EL (cell line): ENCODE measurements at regions not wholly inside any gene's neighbourhood (a gene's known extent, or its start where the extent isn't known, plus 50 kb on each side); places are given as distances from the start of the nearest gene placed in this dataset.
"Not testable (repeated sequence)": the region's sequence is repeated elsewhere in the genome, so short reads cannot be mapped to it uniquely, and the experiment has no call there.

Source experiments
- DNase-seq: peaks from one replicate; pipeline ENCODE4 v3.0.0-alpha.2; 2016

GRCh38 chr9:720239-720881 is 121.1 kb upstream of the DMRT1 start:
- DNase-seq, result no peak

DNA sequence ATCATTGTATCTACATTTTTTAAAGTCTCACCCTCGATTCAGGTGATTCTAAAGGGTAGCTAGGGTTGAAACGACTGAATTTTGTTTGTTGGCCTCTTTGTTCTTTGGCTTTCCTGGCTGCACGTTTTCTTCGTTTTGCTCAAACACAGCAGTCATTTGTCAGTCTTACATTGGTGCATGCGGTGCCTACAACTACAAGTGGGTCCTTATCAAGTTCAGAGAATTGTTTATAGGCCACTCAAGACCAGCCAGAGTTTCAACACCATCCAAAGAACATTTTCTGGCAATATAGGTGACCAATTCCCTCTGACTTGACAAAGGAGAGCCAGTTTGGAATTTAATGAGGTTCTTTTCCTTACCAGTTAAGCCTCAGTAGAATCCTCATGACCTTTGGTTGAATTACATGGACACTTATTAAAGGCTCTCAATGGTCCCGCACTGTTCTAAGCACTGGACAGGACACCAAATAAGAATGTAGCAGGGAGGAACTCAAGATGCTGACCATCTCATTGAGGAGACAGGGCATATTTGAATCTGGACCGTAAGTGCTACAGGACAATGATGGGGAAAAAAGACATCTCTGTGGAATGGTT is 119.0 kb upstream of the DMRT1 start:
- no peak for DNase-seq

- not testable (repeated sequence) for DNase-seq
These were observed 117.0 kb upstream of the DMRT1 start for GRCh38 chr9:724461-724860.

- no peak for DNase-seq
These were observed 115.5 kb upstream of the DMRT1 start for GRCh38 chr9:726005-726404.

DNA sequence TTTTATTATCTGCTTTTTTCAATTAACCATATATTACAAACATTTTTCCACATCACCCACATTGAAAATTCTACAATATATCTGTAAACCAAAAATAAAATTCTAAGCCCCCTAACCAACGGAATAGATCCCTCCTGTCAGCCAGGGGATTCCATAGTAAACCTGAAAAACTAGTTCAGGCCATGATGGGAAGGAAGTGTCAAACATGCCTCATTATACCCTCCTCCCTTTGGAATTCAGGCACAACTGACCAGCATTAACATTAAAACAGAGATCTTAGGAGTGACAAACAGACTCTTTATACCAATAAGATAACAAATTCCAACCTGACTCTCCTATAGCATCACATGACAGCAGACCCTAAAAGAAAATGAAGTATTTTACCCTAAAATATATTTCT is 113.7 kb upstream of the DMRT1 start:
- DNase-seq, result no peak

DNA sequence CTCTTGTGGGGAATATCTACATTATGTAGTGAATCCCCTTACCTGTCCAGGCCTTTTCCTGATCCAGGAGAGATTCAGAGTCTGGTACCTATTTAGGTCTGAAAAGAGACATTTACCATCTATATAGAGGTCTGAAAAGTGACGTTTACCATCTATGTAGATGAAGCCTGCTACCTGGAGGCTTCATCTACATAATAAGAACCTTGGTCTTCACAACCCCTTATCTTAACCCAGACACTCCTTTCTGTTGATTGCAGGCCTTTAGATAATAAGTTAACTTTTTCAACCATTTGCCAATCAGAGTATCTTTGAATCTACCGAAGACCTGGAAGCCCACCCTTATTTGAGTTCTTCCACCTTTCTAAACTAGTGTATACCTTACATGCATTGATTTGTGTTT is 113.0 kb upstream of the DMRT1 start:
- DNase-seq, result no peak

- no peak for DNase-seq
These were observed 110.0 kb upstream of the DMRT1 start for GRCh38 chr9:731474-731873.

DNA sequence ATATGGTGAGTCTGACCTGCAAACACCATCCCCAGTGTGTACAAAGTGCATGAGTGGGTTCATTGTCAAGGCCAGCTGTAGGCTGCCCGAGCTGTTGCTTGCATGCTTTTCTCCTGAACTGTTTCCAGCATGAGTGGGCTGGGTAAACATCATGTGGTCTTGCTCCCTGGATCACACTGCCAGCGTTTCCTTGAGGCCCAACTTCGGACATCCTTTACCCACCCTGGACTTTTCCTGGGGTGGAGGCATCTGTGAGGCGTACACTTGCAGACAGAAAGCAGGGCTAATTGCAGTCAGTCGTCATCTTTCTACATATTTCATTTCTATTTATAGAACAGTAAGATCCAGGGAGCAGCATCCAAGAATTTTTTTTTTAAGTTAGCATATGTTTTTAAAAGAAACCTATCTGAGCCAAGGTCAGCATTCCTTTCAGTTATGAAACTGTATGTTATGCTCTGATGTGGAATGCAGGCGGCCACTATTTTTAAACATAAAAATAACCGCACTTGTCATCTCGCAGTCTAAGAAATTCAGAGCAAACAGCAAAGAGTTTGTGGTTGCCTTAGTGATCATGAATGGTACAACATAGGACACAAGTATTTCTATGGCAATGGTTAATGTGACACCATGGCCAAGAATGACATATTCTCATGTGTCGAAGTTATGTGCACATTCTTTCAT is 106.5 kb upstream of the DMRT1 start:
- DNase-seq, result peak; percentile 95

GRCh38 chr9:737400-738120 is 103.9 kb upstream of the DMRT1 start:
- no peak for DNase-seq

DNA sequence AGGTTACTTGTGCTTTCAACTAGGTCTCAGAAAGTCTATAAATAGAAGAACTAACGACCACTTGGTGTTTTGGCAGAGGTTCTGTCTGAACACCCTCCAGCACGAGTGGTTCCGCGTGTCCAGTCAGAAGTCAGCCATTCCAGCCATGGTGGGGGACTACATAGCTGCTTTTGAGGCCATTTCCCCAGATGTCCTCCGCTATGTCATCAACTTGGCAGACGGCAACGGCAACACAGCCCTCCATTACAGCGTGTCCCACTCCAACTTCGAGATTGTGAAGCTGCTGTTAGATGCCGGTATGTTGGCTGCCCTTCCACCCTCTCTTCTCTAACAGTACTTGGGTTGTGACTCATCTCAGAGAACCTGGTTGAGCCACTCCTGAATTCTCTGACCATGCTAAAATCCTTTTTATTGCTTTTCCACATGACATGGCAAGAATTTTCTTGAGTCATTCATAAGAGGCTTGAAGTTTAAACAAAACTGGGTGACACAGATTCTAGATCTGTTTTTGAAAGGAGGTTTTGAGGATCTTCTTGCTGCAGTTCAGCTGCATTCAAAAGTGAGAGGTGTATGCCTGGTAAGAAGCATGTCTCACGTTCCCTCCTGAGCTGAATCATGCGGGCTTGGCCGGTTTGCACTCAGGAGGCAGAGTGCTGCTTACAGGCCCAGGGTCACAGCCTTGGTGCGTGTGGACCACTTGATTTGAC is 103.1 kb upstream of the DMRT1 start:
- DNase-seq, result peak; percentile 95

DNA sequence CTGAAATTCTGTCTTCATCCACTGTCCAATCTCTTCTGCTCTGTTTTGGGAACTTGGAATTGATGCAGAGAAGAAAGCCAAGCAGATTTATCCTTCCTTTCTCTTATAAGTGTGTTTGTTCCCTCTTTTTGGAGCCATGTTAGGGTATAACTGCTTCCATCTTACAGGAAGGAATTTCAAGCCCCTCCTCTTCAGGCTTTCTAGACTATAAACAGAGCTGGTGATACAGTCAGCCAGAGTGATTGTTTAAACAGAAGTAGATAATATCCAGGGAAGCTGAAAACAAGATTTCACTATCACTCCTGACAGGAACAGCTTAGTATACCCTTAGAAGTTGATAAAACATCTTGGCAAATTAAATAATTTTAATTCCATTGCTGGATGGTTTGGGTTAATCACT is 102.1 kb upstream of the DMRT1 start:
- no peak for DNase-seq

DNA sequence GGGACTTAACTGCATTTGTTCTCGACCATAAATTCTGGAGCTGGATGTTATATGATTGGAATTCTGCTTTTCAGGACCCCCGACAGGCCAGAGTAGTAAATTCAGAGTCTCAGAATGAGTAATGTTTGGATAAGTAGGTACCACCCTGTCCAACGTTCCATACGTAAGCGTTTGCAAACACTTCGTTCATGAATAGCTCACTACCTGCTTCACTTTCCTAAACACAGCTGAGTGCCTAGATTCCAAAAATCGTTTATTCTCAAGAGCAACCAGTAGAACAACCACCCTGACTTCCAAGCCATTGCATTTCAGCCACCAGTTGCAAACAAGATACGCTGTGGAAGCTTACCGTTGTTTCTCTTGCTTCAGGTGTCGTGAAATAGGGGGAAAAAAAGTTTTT is 101.3 kb upstream of the DMRT1 start:
- DNase-seq, result no peak

DNA sequence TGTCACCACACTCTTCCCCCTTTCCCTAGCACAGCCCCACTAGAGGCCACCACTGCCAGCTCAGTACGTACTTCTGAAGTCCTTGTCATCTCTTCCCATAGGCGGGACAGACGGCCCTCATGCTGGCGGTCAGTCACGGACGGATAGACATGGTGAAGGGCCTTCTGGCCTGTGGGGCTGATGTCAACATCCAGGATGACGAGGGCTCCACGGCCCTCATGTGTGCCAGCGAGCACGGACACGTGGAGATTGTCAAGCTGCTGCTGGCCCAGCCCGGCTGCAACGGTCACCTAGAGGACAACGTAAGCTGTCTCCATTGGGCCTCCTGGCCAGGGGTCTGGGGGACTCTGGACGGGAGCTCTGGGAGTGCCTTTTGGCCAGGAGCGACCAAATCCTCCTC is 99.4 kb upstream of the DMRT1 start:
- no peak for DNase-seq

GRCh38 chr9:742914-743589 is 98.4 kb upstream of the DMRT1 start:
- DNase-seq, result no peak

- no peak for DNase-seq
These were observed 97.3 kb upstream of the DMRT1 start for GRCh38 chr9:744046-744712.

DNA sequence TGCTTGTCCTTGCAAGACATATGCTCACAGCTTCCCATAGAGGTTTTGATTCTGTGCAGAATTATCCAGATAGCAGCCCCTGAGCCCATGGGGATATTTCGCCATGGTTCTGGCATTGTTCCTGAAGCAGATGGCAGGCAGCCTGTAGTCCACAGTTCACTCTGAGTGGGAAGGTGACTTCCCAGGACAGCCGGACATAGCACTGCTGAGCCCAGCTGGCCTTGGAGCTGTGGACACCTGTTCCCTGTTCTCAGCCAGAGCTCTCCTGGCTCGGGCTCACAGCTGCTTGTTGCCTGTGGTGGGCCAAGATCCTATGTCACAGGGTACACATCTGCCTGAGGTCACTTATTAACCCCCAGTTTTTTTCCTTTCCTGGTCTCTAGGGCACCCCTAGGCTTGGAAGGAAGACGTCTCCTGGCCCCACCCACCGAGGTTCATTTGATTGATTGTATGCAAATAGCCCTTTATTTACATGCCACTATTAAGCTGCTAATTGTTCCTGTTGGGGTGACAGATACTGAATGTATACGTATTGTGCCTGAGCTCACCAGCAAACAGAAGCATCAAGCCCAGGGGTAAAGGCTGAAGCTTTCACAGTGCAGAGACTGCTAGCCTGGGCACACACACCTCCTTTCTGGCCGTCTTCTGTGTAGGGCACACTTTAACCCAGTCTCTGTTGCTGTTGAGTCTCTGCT is 96.6 kb upstream of the DMRT1 start:
- no peak for DNase-seq

- DNase-seq, result no peak
These were observed 95.6 kb upstream of the DMRT1 start for GRCh38 chr9:745761-746380.

DNA sequence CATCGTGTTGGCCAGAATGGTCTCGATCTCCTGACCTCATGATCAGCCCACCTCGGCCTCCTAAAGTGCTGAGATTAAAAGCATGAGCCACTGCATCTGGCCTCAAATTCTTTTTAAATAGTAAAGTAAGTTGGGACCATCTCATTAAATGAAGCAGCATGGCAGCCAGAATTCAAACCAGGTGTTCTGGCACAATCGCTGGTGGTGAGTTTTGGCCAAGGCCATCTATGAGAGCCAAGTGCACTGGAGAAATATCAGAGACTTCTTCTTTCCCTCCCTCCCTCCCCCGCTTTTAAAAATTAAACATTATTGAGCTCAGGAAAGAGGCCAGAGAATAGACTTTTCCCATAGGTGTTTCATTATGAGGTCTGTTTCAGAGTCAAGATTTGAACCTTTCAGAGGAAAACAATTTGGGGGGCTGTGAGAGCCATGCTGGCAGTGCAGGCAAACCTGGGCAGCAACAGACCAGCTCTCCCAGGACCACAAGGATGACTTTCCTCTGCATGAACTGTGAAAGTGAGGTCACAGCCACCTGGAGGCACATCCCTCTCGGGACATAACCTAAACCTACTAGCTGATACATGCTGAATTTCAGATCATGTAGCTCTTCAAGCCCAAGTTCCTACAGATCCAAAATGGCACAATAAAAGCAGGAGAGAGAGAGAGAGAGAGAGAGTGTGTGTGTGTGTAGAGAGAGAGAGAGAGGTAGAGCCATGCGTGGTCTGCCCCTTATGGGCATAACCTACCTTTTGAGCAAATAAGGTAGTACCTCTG is 94.6 kb upstream of the DMRT1 start:
- no peak for DNase-seq

DNA sequence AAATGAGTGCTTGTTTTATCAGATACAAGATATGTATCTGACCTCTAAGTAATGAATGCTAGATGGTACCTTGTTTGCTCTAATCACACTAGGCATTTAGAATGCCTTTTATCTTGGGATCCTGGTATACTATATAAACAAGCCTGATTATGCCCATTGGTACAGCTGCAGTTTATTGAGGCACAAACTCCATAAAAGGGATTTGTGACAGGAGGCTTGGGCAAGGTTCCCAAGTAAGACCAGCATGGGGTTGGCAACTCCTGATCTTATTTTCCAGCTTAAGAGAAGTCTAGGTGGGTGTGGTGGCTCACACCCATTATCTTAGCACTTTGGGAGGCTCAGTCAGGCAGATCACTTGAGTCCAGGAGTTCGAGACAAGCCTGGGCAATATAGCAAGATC is 93.9 kb upstream of the DMRT1 start:
- no peak for DNase-seq

DNA sequence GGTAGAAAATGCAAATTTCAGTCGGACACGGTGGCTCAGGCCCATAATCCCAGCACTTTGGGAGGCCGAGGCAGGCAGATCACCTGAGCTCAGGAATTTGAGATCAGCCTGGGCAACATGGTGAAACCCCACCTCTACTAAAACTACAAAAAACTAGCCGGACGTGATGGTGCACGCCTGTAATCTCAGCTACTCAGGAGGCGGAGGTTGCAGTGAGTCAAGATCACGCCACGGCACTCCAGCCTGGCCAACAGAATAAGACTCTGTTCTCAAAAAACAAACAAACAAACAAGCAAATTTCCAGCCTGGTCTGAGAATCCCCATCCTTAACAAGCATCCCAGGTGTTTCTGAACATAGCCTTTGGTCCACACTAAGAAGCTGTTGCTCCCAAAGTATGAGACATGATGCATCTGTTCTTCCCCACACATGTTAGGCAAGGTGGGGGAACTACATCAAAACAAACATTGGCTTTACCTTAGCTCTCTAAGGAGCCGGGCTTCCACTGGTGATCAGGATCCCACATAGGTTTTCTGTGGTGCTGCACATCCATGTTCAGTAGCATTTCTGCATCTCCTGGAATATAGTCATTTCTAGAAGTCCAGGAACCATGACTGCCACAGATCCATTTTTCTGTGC is 92.5 kb upstream of the DMRT1 start:
- no peak for DNase-seq
